Brain pericyte (primary cell): ENCODE measurements at regions not wholly inside any gene's neighbourhood (a gene's known extent, or its start where the extent isn't known, plus 50 kb on each side); places are given as distances from the start of the nearest gene placed in this dataset.
"Not testable (repeated sequence)": the region's sequence is repeated elsewhere in the genome, so short reads cannot be mapped to it uniquely, and the experiment has no call there.

ENCODE experiments used
- DNase-seq: peaks from one replicate; pipeline ENCODE4 v3.0.0-alpha.2; 2012; ENCODE audit warnings: low read depth, low spot score

- DNase-seq, result no peak
Observed at GRCh38 chrX:40530509-40530908, 50.3 kb upstream of the ATP6AP2 start.

GRCh38 chrX:40527543-40527942 lies 53.2 kb upstream of the ATP6AP2 start:
- no peak for DNase-seq

GRCh38 chrX:40526412-40526811 lies 54.4 kb upstream of the ATP6AP2 start:
- no peak for DNase-seq

GRCh38 chrX:40525901-40526300 lies 54.9 kb upstream of the ATP6AP2 start:
- not testable (repeated sequence) for DNase-seq

DNA sequence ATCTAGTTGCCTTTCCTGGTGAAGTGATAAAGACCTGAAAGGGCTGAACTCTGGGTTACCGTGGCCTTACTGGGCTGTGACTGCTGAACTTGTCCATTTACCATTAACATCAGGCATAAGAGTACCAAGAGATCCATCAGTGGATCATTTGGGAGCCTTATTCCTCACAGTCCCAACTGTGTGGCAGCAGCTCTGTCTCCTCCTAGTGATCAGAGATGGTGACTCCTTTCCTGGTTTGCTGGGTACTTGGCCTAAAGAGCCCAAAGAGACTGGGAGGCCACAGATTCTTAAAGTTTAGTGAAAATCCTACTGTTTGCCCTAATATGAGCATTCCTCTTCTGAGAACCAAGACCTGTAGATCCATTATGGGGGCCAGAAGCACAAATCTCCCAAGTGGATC lies 56.3 kb upstream of the ATP6AP2 start:
- no peak for DNase-seq

GRCh38 chrX:40523852-40524251 lies 56.9 kb upstream of the ATP6AP2 start:
- no peak for DNase-seq

DNA sequence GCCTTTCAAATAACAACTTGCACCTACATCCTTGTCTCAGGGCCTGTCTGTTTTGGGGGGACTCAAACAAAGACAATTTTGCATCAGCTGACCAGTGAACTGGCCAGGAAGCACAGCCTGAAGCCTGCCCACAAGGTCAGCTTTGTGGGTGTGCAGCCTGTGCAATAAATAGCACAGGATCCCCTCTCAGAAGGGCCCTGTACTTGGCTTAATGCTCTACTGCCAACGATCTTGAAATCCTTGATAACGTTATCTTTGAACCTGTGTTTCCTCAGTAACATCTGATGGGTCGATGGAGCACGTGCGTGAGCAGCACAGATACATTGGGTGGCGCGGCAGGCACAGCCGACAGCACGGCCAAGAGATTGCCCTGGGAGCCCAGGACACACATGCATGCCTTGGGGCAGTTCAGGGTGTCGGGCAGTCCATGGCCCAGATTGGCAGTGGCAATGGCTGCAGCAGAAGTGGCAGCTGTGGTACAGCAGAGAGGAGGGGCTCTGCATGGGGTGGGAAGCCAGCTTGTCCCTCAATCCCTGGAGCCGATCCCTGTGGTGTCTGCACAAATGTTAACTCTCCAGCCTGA lies 58.8 kb upstream of the ATP6AP2 start:
- no peak for DNase-seq

DNA sequence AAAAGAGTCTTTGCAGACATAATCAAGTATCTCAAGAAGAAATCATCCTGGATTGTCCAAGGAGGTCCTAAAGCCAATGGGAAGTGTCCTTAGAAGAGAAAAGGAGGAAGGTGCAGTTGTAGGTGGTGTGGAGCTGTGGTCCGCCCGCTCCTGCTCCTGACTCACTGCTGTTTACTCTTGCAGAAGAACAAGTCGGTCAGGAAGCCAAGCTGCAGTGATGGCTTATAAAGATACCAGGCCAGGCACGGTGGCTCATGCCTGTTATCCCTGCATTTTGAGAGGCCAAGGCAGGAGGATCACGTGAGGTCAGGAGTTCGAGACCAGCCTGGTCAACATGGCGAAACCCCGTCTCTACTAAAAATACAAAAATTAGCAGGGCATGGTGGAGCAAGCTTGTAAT lies 66.4 kb upstream of the ATP6AP2 start:
- no peak for DNase-seq

DNA sequence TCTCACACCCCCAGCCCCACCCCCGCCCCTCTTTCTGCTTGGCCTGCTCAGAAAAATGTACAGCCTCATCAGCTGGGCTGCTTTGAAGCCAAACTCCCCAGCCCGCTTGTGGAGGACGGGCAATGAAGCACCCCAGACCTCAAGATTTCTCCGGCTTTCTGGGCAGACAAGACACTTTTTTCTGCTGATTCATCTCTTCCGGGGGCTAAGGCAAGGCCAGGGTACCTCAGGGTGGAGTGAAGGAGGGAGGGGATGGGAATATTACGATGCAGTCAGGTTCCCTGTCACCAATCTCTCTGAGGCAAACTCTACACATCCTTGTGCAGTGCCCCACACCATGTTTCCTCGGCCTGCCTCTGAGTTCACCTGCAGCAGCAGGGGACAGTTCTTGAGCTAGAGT lies 66.9 kb upstream of the ATP6AP2 start:
- DNase-seq, result no peak

GRCh38 chrX:40513012-40513411 lies 67.8 kb upstream of the ATP6AP2 start:
- DNase-seq, result no peak

DNA sequence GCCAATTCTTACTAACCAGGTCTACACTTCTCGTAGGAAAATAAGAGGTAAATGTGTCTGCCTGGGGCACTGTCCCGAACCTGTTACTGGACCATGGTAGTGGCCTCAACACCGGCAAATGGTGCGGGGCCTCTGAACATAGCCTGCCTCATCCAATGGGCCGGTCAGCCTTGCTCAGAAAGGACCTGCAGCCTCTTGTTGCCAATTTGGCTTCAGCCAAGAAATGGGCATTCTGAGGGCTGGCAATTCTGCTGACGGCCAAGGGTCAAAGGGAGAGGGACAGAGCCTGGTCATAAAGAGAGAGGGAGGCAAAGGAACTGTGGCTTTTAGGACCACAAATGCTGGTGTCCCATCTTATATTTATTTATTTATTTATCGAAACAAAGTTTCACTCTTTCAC lies 69.5 kb upstream of the ATP6AP2 start:
- DNase-seq, result no peak

DNA sequence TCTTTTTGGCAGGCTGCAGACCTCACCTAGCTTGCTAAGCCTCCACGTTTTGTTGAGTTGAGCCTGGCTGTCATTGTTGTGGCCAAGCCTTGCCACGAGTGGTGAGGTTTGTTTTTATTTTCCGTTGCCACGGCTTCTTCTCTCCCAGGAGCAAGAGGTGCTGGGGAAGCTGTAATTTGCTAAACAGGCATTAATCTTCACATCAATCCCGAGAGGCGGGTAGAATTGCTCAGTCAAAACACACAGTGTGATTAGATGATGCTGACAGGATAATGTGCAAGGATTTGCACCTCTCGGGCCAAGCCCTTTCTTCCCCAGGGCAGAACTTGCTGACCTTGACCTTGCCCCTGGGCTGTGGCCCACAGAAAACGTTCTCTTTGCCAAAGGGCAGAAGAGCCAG lies 72.2 kb upstream of the ATP6AP2 start:
- no peak for DNase-seq

- no peak for DNase-seq
Observed at GRCh38 chrX:40506201-40506985, 74.4 kb upstream of the ATP6AP2 start.

- peak; percentile 53 for DNase-seq
Observed at GRCh38 chrX:40504801-40505605, 75.8 kb upstream of the ATP6AP2 start.

DNA sequence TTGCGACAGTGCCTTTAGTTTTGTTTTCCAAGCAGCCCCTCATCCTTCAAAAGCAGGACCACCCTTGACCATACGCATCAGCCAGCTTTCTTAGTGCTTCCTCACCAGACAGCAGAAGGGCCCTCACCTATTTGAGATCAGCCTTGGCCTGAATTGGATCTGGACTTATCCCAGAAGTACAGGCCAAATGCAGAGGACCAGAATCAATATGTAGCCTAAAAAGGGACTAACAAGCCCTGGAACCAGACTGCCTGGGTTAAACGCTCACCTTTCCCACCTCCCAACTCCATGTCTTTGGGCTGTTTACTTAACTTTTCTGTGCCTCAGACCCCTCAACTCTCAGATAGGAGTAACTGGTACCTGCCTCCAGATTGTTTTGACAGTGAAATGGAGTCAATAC lies 77.7 kb upstream of the ATP6AP2 start:
- no peak for DNase-seq

GRCh38 chrX:40502688-40503087 lies 78.1 kb upstream of the ATP6AP2 start:
- DNase-seq, result no peak

GRCh38 chrX:40501164-40501855 lies 79.5 kb upstream of the ATP6AP2 start:
- DNase-seq, result no peak

GRCh38 chrX:40496728-40497127 lies 84.0 kb upstream of the ATP6AP2 start:
- no peak for DNase-seq

DNA sequence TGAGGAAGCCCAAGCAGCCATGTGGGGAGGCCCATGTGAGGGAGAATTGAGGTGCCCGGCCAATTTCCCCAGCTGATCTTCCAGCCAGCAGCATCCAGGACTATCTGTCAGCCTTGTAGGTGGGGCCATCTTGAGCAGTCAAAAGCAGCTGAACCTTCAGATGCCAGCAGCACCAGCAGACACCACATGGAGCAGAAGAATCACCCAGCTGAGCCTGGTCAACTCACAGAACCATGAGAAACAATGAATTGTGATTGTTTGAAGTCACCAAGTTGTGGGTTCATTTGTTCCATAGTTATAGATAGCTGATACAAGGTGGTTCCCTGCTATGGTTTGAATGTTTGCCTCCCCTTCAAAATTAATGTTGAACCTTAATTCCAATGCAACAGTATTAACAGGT lies 85.1 kb upstream of the ATP6AP2 start:
- DNase-seq, result no peak

DNA sequence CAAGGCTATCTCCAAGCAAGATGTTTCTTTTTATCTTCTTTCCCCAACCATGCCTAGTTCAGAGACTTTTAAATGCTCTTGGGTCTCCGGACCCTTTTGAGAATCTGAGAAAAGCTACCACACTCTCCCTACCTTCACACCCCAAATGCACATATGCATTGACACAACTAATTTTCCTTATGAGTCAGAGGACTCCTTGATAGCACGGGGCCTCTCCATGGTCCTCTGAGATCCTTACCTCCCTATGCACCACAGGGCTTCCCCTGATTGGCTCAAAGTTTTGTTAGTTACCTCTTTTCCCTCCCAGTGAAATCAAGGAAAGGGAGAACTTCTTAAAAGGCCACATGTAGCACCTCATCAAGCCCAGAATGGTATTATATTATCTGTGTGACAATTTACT lies 86.8 kb upstream of the ATP6AP2 start:
- no peak for DNase-seq

GRCh38 chrX:40488296-40488695 lies 92.5 kb upstream of the ATP6AP2 start:
- no peak for DNase-seq

GRCh38 chrX:40485973-40486372 lies 94.8 kb upstream of the ATP6AP2 start:
- DNase-seq, result no peak
